GM12874 (cell line): ENCODE measurements at regions not wholly inside any gene's neighbourhood (a gene's known extent, or its start where the extent isn't known, plus 50 kb on each side); places are given as distances from the start of the nearest gene placed in this dataset.

Source experiments
- TF ChIP-seq, protein P1 (sequence below): IDR thresholded peaks from 2 replicates; pipeline ENCODE4 v1.5.1; 2011; ENCODE audit warnings: low read depth, mild to moderate bottlenecking, control low read depth, low read length, moderate library complexity; ENCODE audit not compliant: insufficient read depth

DNA sequence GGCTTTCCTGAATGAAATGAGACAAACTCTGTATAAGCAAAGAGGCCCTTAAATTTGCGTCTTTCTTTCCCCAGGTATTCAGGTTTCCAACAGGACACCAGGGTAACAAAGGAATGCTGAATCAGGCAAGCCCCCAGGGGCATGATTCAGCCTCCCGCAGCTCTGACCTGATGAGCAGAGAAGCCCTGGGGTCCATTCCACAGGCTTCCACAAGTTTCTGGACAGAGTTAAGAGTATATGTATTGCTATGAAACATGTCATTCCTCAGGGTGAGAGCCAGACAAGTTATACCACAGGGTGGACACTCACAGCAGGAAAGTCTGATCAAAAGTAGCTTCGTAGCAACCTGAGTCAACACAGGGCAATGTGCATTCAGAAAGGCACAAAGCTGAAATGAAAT is 68.1 kb upstream of the CTNNB1 start:
- TF ChIP-seq, protein P1, sequence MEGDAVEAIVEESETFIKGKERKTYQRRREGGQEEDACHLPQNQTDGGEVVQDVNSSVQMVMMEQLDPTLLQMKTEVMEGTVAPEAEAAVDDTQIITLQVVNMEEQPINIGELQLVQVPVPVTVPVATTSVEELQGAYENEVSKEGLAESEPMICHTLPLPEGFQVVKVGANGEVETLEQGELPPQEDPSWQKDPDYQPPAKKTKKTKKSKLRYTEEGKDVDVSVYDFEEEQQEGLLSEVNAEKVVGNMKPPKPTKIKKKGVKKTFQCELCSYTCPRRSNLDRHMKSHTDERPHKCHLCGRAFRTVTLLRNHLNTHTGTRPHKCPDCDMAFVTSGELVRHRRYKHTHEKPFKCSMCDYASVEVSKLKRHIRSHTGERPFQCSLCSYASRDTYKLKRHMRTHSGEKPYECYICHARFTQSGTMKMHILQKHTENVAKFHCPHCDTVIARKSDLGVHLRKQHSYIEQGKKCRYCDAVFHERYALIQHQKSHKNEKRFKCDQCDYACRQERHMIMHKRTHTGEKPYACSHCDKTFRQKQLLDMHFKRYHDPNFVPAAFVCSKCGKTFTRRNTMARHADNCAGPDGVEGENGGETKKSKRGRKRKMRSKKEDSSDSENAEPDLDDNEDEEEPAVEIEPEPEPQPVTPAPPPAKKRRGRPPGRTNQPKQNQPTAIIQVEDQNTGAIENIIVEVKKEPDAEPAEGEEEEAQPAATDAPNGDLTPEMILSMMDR, result no peak

DNA sequence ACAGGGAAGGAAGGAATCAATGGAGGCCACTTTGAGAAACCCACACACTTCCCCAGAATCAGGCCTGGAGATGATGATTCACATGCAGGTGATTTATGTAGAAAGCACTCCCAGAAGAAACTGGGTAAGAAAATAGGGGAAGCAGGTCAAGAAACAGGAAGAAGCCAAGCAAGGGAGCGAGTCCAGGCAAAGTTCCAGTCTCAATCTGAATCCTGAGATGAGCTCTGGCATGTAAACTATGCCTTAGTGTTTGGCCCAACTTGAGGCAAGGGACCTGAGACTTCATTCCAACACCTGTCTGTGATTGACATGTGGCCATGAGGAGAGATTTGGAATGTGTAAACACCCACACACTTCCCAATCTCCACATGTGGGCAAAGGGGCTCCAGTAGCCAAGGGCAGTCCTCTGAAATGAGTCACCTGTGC is 61.6 kb upstream of the CTNNB1 start:
- TF ChIP-seq, protein P1, result no peak

DNA sequence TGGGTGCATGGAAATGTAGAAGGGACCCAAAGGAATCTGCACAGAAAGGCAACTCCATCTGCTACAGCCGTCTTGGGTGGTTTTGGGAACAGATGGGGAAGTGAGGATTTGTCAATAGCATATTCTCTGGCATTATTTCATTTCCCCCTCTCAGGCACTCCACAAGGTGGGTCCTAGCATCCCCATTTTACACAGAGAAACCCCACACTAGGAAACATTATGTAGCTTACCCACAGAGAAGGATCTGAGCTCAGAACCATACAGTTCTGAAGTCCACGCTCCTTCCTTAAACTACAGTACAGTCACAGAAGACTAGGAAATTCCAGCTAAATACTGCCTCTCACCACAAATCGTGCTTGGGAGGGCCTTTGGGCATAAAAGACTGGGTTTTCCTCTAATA is 61.2 kb upstream of the CTNNB1 start:
- TF ChIP-seq, protein P1, result no peak

DNA sequence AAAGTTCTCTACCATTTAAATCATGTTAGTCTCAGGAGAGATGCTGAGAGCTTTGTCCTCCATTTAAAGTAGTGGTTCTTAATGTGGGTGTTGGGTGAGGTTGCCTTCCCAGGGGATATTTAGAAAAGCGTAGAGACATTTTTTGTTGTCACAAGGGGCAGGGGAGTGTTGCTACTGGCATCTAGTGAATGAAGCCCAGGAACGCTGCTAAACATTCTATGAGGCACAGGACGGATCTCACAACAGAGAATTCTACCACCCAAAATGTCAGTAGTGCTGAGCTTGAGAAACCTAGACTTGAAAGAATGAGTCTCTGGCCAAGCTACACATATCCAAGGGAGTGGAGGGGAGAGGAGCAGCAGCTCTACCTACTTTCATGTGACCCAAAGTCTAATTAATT is 60.7 kb upstream of the CTNNB1 start:
- TF ChIP-seq, protein P1, result no peak

DNA sequence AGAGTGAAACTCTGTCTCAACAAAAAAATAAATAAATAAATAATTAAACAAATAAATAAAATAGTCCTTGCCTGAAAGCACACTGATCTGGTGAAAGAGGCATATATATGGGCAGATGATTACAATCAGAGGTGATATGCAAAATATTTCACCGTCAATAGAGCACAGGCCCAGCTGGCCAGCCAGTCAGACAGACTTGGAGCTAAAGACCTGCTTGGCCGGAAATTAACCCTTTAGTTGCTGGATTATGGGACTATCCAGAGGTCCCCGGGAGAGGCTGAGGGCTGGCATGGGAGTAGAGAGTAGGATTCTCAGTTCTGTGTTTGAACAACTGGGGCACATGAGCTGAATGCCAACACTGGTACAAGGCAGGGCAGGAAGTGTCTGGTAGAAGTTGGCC is 59.1 kb upstream of the CTNNB1 start:
- TF ChIP-seq, protein P1, result no peak

DNA sequence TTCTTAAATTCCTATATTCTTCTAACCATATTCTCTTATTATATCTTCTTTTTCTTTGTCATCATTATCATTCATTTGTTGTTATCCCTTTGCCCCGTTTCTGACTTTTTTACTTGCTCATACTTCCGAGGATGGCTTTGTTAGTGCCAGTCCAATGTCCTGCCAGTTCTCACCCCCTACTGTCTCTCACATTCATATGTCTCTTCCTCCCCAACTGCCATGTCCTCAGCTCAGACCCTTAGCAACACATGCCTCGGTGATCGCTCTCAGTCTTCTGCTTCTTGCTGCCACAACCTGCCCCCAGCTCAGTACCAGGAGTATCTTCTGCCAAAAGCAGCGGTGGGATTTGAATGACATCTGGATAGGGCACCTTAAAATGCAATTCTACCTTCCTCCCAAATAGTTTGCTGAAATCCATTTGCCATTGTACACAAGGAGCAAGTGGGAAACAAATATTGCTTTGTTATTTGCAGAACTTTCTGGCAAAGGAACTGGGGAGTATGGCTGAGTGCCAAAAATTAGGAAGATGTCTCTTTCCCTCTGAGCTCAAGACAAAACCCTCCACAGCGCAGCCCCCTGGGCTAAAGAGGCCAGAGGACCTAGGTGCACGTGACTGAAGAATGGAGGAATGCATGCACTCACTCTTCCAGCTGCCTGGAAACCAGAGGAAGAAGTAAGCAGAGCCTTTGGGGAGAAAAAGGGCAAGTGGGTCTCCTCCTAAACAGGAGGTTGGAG is 57.7 kb upstream of the CTNNB1 start:
- TF ChIP-seq, protein P1, result no peak

DNA sequence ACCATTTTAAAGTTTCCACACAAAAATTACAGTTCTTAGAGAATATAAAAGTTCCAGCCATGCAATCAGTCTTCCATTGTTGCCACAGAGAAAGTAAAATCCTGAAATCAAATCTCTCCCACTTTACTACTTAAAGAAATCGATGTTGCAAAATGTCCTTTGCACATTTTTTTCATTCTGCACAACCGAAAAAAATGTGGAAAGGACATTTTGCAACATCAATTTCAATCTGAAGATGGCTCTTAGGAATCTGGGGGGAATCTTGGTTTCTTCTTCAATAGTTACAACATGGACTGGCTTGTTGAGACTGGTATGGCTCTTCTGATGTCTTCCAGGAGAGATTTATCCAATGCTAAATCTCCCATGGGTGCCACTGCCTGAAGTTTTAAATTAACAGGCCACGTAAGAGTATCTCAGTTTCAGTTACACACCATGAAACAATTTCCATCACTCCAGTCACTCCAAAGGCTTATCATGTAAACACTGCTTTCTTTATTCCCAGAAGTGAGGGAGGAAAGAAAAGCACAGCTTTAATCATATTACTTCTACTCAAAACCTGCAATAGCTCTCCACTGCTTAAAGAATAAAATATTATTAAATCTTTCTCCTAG is 55.8 kb upstream of the CTNNB1 start:
- TF ChIP-seq, protein P1, result no peak
